ENCODE measurements at regions not wholly inside any gene's neighbourhood (a gene's known extent, or its start where the extent isn't known, plus 50 kb on each side); places are given as distances from the start of the nearest gene placed in this dataset.

DNA sequence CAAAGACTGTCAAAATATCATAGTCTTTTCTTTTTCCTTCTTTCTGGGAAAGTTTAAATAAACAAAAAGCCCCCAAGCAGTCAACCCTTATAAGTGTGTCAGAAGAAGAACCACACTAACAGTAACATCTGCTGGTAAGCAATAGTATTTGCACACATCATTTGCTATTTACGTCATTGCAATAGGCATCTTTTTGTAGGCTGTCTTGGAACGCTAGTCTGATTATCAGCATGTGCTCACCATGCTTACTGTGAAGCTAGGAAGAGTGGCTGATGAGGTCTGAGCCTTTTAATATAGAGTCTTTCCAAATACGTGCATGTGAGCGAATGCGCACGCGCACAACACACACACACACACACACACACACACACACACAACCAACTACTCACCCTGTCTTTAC, 599.0 kb upstream of the TPK1 start (continued):
- no peak for TF ChIP-seq CTCF (IDR thresholded peaks at IDR 0.05 in 2 of 3, conservative IDR thresholded peaks at IDR 0.05 in 1 of 3; ENCODE audit: borderline replicate concordance in 1 of 3, insufficient read depth in 1 of 3, low read depth in 2 of 3, low read length in 2 of 3)
- no peak for TF ChIP-seq SRF (IDR thresholded peaks at IDR 0.05; ENCODE audit: low read depth)
- no peak for TF ChIP-seq TCF7L2 (IDR thresholded peaks at IDR 0.05; ENCODE audit: borderline replicate concordance, extremely low read depth, insufficient read depth, insufficient read length)
- no peak for TF ChIP-seq ZBTB33 (IDR thresholded peaks at IDR 0.05; ENCODE audit: extremely low read depth, insufficient replicate concordance, low read length)
- TF ChIP-seq CEBPB (IDR thresholded peaks at IDR 0.05; ENCODE audit: low read depth), result no peak
- TF ChIP-seq ZNF274 (IDR thresholded peaks at IDR 0.05; ENCODE audit: low read depth, low read length), result no peak
- TF ChIP-seq SIN3A (IDR thresholded peaks at IDR 0.05; ENCODE audit: low read depth), result no peak
- TF ChIP-seq POLR2AphosphoS5 (IDR thresholded peaks at IDR 0.05; ENCODE audit: low read depth, low read length), result no peak
- TF ChIP-seq CBX3 (IDR thresholded peaks at IDR 0.05; ENCODE audit: low read depth), result no peak

GRCh38 chr7:145431834-145432233, 596.0 kb upstream of the TPK1 start:
- Histone ChIP-seq H3K9me2 (ENCODE audit: insufficient read depth) (no peaks in the 10 kb centered on the region), H3K27ac (ENCODE audit: low read depth, low read length) (no peak overlapping the region), H3K9me3 (ENCODE audit: control insufficient read depth in 1 of 2, insufficient read depth in 1 of 2, low read depth in 1 of 2, low read length in 2 of 2) (peaks cover 9 to 20% of the 10 kb centered on the region in 2 experiments; a peak in 2 of 4 replicates), H3K4me1 (ENCODE audit: control insufficient read depth in 1 of 2, insufficient read depth in 2 of 2, low read length in 2 of 2) (no peaks in the 10 kb centered on the region), H3K4me2 (ENCODE audit: low read length) (no peak overlapping the region), H3K79me2 (ENCODE audit: insufficient read depth, low read length) (no peaks in the 10 kb centered on the region), H3K9ac (ENCODE audit: low read length) (no peak overlapping the region), H3K4me3 (replicated peaks in 1 of 2; ENCODE audit: low read depth in 1 of 2, low read length in 2 of 2) (no peak overlapping the region), H4K20me1 (ENCODE audit: insufficient read depth) (no peaks in the 10 kb centered on the region), H3K27me3 (ENCODE audit: insufficient read depth, low read length) (no peaks in the 10 kb centered on the region), H3K36me3 (ENCODE audit: control insufficient read depth in 1 of 2, insufficient read depth in 2 of 2, low read length in 2 of 2) (no peaks in the 10 kb centered on the region), H2AFZ (ENCODE audit: low read depth, low read length, poor library complexity, severe bottlenecking) (no peak overlapping the region)
- ChIA-PET POLR2A (no interaction called here), RAD21 (ENCODE audit: low non-redundant PET in 1 of 2, low total read pairs in 2 of 2, uncharacterized antibody in 2 of 2, unreplicated experiment in 2 of 2) (no interaction called here), CTCF (no interaction called here)
- TF ChIP-seq, protein P1, sequence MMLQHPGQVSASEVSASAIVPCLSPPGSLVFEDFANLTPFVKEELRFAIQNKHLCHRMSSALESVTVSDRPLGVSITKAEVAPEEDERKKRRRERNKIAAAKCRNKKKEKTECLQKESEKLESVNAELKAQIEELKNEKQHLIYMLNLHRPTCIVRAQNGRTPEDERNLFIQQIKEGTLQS (IDR thresholded peaks at IDR 0.05), result no peak
- TF ChIP-seq SIN3A (IDR thresholded peaks at IDR 0.05; ENCODE audit: low read depth), result no peak
- no peak for TF ChIP-seq SP1 (IDR thresholded peaks at IDR 0.05; ENCODE audit: low read depth)
- no peak for TF ChIP-seq ZNF274 (IDR thresholded peaks at IDR 0.05; ENCODE audit: low read depth, low read length)
- TF ChIP-seq ZBTB33 (IDR thresholded peaks at IDR 0.05; ENCODE audit: extremely low read depth, insufficient replicate concordance, low read length), result no peak
- no peak for TF ChIP-seq POLR2A (IDR thresholded peaks at IDR 0.05; ENCODE audit: borderline replicate concordance, extremely low read depth, insufficient read depth, insufficient read length)
- TF ChIP-seq SRF (IDR thresholded peaks at IDR 0.05; ENCODE audit: low read depth), result no peak
- TF ChIP-seq CBX3 (IDR thresholded peaks at IDR 0.05; ENCODE audit: low read depth), result no peak
- no peak for TF ChIP-seq EGR1 (IDR thresholded peaks at IDR 0.05; ENCODE audit: low read depth)
- no peak for TF ChIP-seq EZH2 (IDR thresholded peaks at IDR 0.05)
- no peak for TF ChIP-seq TCF7L2 (IDR thresholded peaks at IDR 0.05; ENCODE audit: borderline replicate concordance, extremely low read depth, insufficient read depth, insufficient read length)
- TF ChIP-seq CTCF (IDR thresholded peaks at IDR 0.05 in 2 of 3, conservative IDR thresholded peaks at IDR 0.05 in 1 of 3; ENCODE audit: borderline replicate concordance in 1 of 3, insufficient read depth in 1 of 3, low read depth in 2 of 3, low read length in 2 of 3), result no peak
- TF ChIP-seq, protein P2, sequence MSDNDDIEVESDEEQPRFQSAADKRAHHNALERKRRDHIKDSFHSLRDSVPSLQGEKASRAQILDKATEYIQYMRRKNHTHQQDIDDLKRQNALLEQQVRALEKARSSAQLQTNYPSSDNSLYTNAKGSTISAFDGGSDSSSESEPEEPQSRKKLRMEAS (IDR thresholded peaks at IDR 0.05), result no peak
- TF ChIP-seq POLR2AphosphoS5 (IDR thresholded peaks at IDR 0.05; ENCODE audit: low read depth, low read length), result no peak
- BruUV-seq (replicated peaks), result no TSS peak
- ATAC-seq, result no peak
- intact Hi-C loops (cut with micrococcal nuclease), result no loop called here
- no peak for DNase-seq (ENCODE audit: low read depth, low spot score)

Data from HCT116 (cell line).